ENCODE measurements at regions not wholly inside any gene's neighbourhood (a gene's known extent, or its start where the extent isn't known, plus 50 kb on each side); places are given as distances from the start of the nearest gene placed in this dataset.

DNA sequence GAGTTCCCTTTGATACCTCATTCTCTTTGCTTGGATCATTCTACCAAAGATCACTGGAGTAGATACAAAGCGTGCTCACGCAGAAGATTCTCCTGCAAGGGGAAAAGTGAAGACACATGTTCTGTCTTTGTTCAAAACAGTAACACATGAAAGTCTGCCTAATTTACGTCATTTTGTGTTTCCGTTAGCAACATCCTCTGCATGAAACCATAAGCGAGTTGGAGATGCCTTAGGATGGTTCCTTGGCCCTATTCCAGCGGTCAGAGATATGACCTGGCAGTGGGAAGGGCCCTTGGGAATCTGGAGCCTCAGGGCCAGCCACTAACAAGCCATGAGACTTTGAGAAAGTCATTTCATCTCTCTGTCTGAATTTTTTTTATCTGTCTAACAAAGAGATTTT lies 180.9 kb upstream of the TWIST2 start:
- 69% methylated on average over 6 of the region's 6 CpGs for WGBS

DNA sequence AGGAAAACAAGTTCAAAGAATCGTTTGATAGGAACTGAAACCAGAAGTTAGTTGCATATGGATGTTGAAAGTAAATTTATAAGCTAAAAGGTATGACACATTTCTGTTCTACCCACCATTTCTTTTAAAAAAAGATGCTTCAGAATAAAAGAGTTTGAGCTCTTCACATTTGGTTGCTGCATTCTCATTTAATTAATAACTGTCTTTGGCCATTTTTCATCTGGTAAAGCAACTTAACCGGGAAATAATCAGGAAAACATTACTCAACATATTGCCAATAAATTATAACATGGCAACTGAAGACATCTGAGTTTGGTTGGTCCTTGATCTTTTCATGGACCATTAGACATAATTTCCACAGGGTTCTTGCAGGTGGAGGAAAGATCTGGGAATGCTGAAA lies 180.2 kb upstream of the TWIST2 start:
- no peak for DNase-seq (ENCODE audit: low spot score)
- Histone ChIP-seq H3K27ac (ENCODE audit: low read depth in 1 of 2, low read length in 2 of 2) (no peak overlapping the region), H3K9ac (ENCODE audit: low read depth in 1 of 2, low read length in 2 of 2) (no peak overlapping the region), H3K4me3 (ENCODE audit: low read depth in 1 of 3, low read length in 3 of 3) (no peak overlapping the region), H3K4me1 (ENCODE audit: control insufficient read depth in 4 of 4, insufficient read depth in 4 of 4, low read length in 3 of 4) (no peaks in the 10 kb centered on the region), H3K27me3 (ENCODE audit: control insufficient read depth in 4 of 4, insufficient read depth in 4 of 4, low read length in 3 of 4) (no peaks in the 10 kb centered on the region), H3K36me3 (ENCODE audit: control insufficient read depth in 4 of 4, insufficient read depth in 3 of 4, low read depth in 1 of 4, low read length in 3 of 4) (no peaks in the 10 kb centered on the region), H3K9me3 (ENCODE audit: control insufficient read depth in 4 of 4, low read length in 3 of 4) (peaks cover 0 to 5% (median 0%) of the 10 kb centered on the region in 4 donors)
- 60% methylated on average over 2 of the region's 2 CpGs for WGBS
- no peak for TF ChIP-seq JUND (IDR thresholded peaks at IDR 0.05)
- no peak for TF ChIP-seq HNF4A (conservative IDR thresholded peaks at IDR 0.05)
- no peak for TF ChIP-seq YY1 (IDR thresholded peaks at IDR 0.05)
- TF ChIP-seq, protein P1, sequence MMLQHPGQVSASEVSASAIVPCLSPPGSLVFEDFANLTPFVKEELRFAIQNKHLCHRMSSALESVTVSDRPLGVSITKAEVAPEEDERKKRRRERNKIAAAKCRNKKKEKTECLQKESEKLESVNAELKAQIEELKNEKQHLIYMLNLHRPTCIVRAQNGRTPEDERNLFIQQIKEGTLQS (IDR thresholded peaks at IDR 0.05) = no peak
- TF ChIP-seq, protein P2, sequence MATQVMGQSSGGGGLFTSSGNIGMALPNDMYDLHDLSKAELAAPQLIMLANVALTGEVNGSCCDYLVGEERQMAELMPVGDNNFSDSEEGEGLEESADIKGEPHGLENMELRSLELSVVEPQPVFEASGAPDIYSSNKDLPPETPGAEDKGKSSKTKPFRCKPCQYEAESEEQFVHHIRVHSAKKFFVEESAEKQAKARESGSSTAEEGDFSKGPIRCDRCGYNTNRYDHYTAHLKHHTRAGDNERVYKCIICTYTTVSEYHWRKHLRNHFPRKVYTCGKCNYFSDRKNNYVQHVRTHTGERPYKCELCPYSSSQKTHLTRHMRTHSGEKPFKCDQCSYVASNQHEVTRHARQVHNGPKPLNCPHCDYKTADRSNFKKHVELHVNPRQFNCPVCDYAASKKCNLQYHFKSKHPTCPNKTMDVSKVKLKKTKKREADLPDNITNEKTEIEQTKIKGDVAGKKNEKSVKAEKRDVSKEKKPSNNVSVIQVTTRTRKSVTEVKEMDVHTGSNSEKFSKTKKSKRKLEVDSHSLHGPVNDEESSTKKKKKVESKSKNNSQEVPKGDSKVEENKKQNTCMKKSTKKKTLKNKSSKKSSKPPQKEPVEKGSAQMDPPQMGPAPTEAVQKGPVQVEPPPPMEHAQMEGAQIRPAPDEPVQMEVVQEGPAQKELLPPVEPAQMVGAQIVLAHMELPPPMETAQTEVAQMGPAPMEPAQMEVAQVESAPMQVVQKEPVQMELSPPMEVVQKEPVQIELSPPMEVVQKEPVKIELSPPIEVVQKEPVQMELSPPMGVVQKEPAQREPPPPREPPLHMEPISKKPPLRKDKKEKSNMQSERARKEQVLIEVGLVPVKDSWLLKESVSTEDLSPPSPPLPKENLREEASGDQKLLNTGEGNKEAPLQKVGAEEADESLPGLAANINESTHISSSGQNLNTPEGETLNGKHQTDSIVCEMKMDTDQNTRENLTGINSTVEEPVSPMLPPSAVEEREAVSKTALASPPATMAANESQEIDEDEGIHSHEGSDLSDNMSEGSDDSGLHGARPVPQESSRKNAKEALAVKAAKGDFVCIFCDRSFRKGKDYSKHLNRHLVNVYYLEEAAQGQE (IDR thresholded peaks at IDR 0.05) = no peak
- TF ChIP-seq HNF4G (IDR thresholded peaks at IDR 0.05) = no peak

More for the DNA sequence above, 180.9 kb upstream of the TWIST2 start:
- Histone ChIP-seq H3K9me3 (ENCODE audit: control insufficient read depth in 4 of 4, low read length in 3 of 4) (peaks cover 0 to 5% (median under 1%) of the 10 kb centered on the region in 4 donors), H3K4me3 (ENCODE audit: low read depth in 1 of 3, low read length in 3 of 3) (no peak overlapping the region), H3K9ac (ENCODE audit: low read depth in 1 of 2, low read length in 2 of 2) (no peak overlapping the region), H3K36me3 (ENCODE audit: control insufficient read depth in 4 of 4, insufficient read depth in 3 of 4, low read depth in 1 of 4, low read length in 3 of 4) (no peaks in the 10 kb centered on the region), H3K4me1 (ENCODE audit: control insufficient read depth in 4 of 4, insufficient read depth in 4 of 4, low read length in 3 of 4) (no peaks in the 10 kb centered on the region), H3K27me3 (ENCODE audit: control insufficient read depth in 4 of 4, insufficient read depth in 4 of 4, low read length in 3 of 4) (no peaks in the 10 kb centered on the region), H3K27ac (ENCODE audit: low read depth in 1 of 2, low read length in 2 of 2) (no peak overlapping the region)
- DNase-seq (ENCODE audit: low spot score) = no peak
- TF ChIP-seq, protein P3, sequence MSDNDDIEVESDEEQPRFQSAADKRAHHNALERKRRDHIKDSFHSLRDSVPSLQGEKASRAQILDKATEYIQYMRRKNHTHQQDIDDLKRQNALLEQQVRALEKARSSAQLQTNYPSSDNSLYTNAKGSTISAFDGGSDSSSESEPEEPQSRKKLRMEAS (IDR thresholded peaks at IDR 0.05) = no peak
- no peak for TF ChIP-seq FOXA1 (IDR thresholded peaks at IDR 0.05)
- TF ChIP-seq HNF4A (conservative IDR thresholded peaks at IDR 0.05) = no peak
- no peak for TF ChIP-seq JUND (IDR thresholded peaks at IDR 0.05)
- no peak for TF ChIP-seq TAF1 (conservative IDR thresholded peaks at IDR 0.05)
- no peak for TF ChIP-seq GABPA (IDR thresholded peaks at IDR 0.05 in 1 of 2, conservative IDR thresholded peaks at IDR 0.05 in 1 of 2)

DNA sequence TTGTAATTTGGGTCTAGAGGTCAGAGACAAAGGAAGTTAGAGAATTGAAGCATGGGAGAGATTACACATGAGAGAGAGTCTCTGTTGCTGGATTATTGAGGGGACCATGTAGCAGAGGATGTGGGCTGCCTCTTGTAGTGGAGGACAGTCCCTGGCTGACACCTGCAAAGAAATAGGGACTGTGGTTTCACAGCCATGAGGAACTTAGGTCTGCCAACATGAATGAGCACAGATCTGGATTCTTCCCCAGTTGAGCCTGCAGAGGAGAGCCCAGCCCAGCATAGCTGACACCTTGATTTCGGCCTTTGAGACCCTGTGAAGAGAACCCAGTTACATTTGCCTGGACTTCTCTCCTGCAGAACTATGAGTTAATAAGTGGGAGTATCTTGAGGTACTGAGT lies 179.5 kb upstream of the TWIST2 start:
- Histone ChIP-seq H3K36me3 (ENCODE audit: control insufficient read depth in 4 of 4, insufficient read depth in 3 of 4, low read depth in 1 of 4, low read length in 3 of 4) (no peaks in the 10 kb centered on the region), H3K9ac (ENCODE audit: low read depth in 1 of 2, low read length in 2 of 2) (no peak overlapping the region), H3K27me3 (ENCODE audit: control insufficient read depth in 4 of 4, insufficient read depth in 4 of 4, low read length in 3 of 4) (no peaks in the 10 kb centered on the region), H3K27ac (ENCODE audit: low read depth in 1 of 2, low read length in 2 of 2) (no peak overlapping the region), H3K9me3 (ENCODE audit: control insufficient read depth in 4 of 4, low read length in 3 of 4) (peaks cover 0 to 5% (median 0%) of the 10 kb centered on the region in 4 donors), H3K4me1 (ENCODE audit: control insufficient read depth in 4 of 4, insufficient read depth in 4 of 4, low read length in 3 of 4) (no peaks in the 10 kb centered on the region), H3K4me3 (ENCODE audit: low read depth in 1 of 3, low read length in 3 of 3) (no peak overlapping the region)
- DNase-seq (ENCODE audit: low spot score) = no peak
- WGBS = 56% methylated on average over 1 of the region's 1 CpG
- TF ChIP-seq GABPA (IDR thresholded peaks at IDR 0.05 in 1 of 2, conservative IDR thresholded peaks at IDR 0.05 in 1 of 2) (no peak), YY1 (IDR thresholded peaks at IDR 0.05) (no peak), RAD21 (IDR thresholded peaks at IDR 0.05) (no peak), SP1 (IDR thresholded peaks at IDR 0.05) (no peak), HNF4A (conservative IDR thresholded peaks at IDR 0.05) (no peak), TAF1 (conservative IDR thresholded peaks at IDR 0.05) (no peak), FOXA1 (IDR thresholded peaks at IDR 0.05) (no peak), HNF4G (IDR thresholded peaks at IDR 0.05) (no peak), NR2F2 (IDR thresholded peaks at IDR 0.05) (no peak), FOXA2 (IDR thresholded peaks at IDR 0.05) (no peak)
- TF ChIP-seq, protein P2 (IDR thresholded peaks at IDR 0.05) = no peak
- TF ChIP-seq, protein P3 (IDR thresholded peaks at IDR 0.05) = no peak
- TF ChIP-seq, protein P1 (IDR thresholded peaks at IDR 0.05) = no peak
- TF ChIP-seq, protein P4, sequence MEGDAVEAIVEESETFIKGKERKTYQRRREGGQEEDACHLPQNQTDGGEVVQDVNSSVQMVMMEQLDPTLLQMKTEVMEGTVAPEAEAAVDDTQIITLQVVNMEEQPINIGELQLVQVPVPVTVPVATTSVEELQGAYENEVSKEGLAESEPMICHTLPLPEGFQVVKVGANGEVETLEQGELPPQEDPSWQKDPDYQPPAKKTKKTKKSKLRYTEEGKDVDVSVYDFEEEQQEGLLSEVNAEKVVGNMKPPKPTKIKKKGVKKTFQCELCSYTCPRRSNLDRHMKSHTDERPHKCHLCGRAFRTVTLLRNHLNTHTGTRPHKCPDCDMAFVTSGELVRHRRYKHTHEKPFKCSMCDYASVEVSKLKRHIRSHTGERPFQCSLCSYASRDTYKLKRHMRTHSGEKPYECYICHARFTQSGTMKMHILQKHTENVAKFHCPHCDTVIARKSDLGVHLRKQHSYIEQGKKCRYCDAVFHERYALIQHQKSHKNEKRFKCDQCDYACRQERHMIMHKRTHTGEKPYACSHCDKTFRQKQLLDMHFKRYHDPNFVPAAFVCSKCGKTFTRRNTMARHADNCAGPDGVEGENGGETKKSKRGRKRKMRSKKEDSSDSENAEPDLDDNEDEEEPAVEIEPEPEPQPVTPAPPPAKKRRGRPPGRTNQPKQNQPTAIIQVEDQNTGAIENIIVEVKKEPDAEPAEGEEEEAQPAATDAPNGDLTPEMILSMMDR (IDR thresholded peaks at IDR 0.05; ENCODE audit: low read depth, low read length, missing input control) = no peak
